ENCODE measurements at regions not wholly inside any gene's neighbourhood (a gene's known extent, or its start where the extent isn't known, plus 50 kb on each side); places are given as distances from the start of the nearest gene placed in this dataset.

DNA sequence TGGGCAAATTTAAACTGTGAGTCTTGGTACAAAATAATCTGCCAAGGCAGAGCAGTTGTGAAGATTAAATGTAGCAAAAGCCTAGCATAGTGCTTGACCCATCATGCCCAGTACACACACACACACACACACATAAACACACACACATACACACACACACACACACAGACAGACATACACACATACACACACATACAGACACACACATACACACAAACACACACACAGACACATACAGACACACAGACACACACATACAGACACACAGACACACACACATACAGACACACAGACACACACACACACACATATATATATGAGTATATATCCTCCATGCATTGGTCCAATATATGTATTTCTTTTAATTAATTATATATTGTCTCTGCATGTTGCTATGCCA lies 328.8 kb upstream of the DNAJC19 start:
- no peak for TF ChIP-seq TCF12 (IDR thresholded peaks at IDR 0.05)
- TF ChIP-seq, protein P1, sequence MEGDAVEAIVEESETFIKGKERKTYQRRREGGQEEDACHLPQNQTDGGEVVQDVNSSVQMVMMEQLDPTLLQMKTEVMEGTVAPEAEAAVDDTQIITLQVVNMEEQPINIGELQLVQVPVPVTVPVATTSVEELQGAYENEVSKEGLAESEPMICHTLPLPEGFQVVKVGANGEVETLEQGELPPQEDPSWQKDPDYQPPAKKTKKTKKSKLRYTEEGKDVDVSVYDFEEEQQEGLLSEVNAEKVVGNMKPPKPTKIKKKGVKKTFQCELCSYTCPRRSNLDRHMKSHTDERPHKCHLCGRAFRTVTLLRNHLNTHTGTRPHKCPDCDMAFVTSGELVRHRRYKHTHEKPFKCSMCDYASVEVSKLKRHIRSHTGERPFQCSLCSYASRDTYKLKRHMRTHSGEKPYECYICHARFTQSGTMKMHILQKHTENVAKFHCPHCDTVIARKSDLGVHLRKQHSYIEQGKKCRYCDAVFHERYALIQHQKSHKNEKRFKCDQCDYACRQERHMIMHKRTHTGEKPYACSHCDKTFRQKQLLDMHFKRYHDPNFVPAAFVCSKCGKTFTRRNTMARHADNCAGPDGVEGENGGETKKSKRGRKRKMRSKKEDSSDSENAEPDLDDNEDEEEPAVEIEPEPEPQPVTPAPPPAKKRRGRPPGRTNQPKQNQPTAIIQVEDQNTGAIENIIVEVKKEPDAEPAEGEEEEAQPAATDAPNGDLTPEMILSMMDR (IDR thresholded peaks at IDR 0.05): no peak
- TF ChIP-seq TAF1 (IDR thresholded peaks at IDR 0.05; ENCODE audit: borderline replicate concordance, low read depth, low read length): no peak

Measured in SK-N-SH (cell line).